Sigmoid colon (tissue), 3 donors: ENCODE measurements at regions not wholly inside any gene's neighbourhood (a gene's known extent, or its start where the extent isn't known, plus 50 kb on each side); places are given as distances from the start of the nearest gene placed in this dataset.

Experiments used
- CTCF ChIP-seq, 4 experiments: fragments of 450-650 bp in 3 of 4; fragments of 200-600 bp in 1 of 4; IDR thresholded peaks; one replicate each; pipeline ENCODE4 v1.5.1; 2016 to 2019; ENCODE audit warnings: antibody characterized with exemption in 4 of 4, mild to moderate bottlenecking in 3 of 4, moderate library complexity in 2 of 4
- POLR2A ChIP-seq, 2 donors: fragments of 450-650 bp; IDR thresholded peaks; one replicate each; pipeline ENCODE4 v1.6.1; 2016; ENCODE audit warnings: antibody characterized with exemption in 2 of 2, mild to moderate bottlenecking in 2 of 2, moderate library complexity in 2 of 2

- TF ChIP-seq POLR2A (IDR thresholded peaks at IDR 0.05) (no peak), CTCF (IDR thresholded peaks at IDR 0.05) (no peak)
Observed at GRCh38 chr2:143949121-143949848, 570.6 kb downstream of the ZEB2 start.
